H9 (cell line): ENCODE measurements at regions not wholly inside any gene's neighbourhood (a gene's known extent, or its start where the extent isn't known, plus 50 kb on each side); places are given as distances from the start of the nearest gene placed in this dataset.

Experiments used
- DNase-seq: peaks from one replicate; pipeline ENCODE4 v3.0.0-alpha.2; 2017
- H2AFZ ChIP-seq: one replicate; pipeline ENCODE4 v1.6.1; 2013; ENCODE audit warnings: mild to moderate bottlenecking, low read length, control low read depth, moderate library complexity
- H2AK5ac ChIP-seq: 2 replicates; pipeline ENCODE4 v1.6.1; 2013; ENCODE audit warnings: low read length, control low read depth, mixed read lengths; ENCODE audit not compliant: insufficient read length
- H2BK120ac ChIP-seq: one replicate; pipeline ENCODE4 v1.6.1; 2013; ENCODE audit warnings: low read depth, mild to moderate bottlenecking, low read length, control low read depth, inconsistent platforms; ENCODE audit not compliant: poor library complexity, severe bottlenecking
- H2BK12ac ChIP-seq: 2 replicates; pipeline ENCODE4 v1.6.1; 2013; ENCODE audit warnings: low read length, control low read depth, mixed read lengths, low read depth; ENCODE audit not compliant: insufficient read length
- H2BK15ac ChIP-seq: 2 replicates; pipeline ENCODE4 v1.6.1; 2013; ENCODE audit warnings: low read depth, low read length, control low read depth
- H2BK20ac ChIP-seq: one replicate; pipeline ENCODE4 v1.6.1; 2013; ENCODE audit warnings: low read depth, mild to moderate bottlenecking, low read length, control low read depth, inconsistent platforms; ENCODE audit not compliant: poor library complexity, severe bottlenecking
- H2BK5ac ChIP-seq: 2 replicates; pipeline ENCODE4 v1.6.1; 2013; ENCODE audit warnings: low read length, control low read depth, mixed read lengths; ENCODE audit not compliant: insufficient read length
- H3K14ac ChIP-seq: 2 replicates; pipeline ENCODE4 v1.6.1; 2013; ENCODE audit warnings: low read length, control low read depth; ENCODE audit not compliant: insufficient read depth
- H3K18ac ChIP-seq: 2 replicates; pipeline ENCODE4 v1.6.1; 2013; ENCODE audit warnings: low read depth, mild to moderate bottlenecking, mixed read lengths, low read length, control low read depth; ENCODE audit not compliant: insufficient read length
- H3K23ac ChIP-seq: 2 replicates; pipeline ENCODE4 v1.6.1; 2013; ENCODE audit warnings: low read length, control low read depth, mixed read lengths, low read depth; ENCODE audit not compliant: insufficient read length
- H3K23me2 ChIP-seq: 2 replicates; pipeline ENCODE4 v1.6.1; 2013; ENCODE audit warnings: low read depth, mild to moderate bottlenecking, mixed read lengths, low read length, control low read depth; ENCODE audit not compliant: insufficient read length, poor library complexity, severe bottlenecking
- H3K27ac ChIP-seq: 2 replicates; pipeline ENCODE4 v1.5.1; 2013; ENCODE audit warnings: low read length, control low read depth, mixed read lengths, low read depth; ENCODE audit not compliant: insufficient read length
- H3K27me3 ChIP-seq: 2 replicates; pipeline ENCODE4 v1.6.1; 2013; ENCODE audit warnings: low read length, control low read depth, inconsistent platforms; ENCODE audit not compliant: insufficient read depth
- H3K4ac ChIP-seq: 2 replicates; pipeline ENCODE4 v1.6.1; 2013; ENCODE audit warnings: low read depth, mild to moderate bottlenecking, control low read depth, inconsistent platforms, low read length, moderate library complexity
- H3K4me1 ChIP-seq: 2 replicates; pipeline ENCODE4 v1.6.1; 2013; ENCODE audit warnings: low read length, control low read depth, inconsistent platforms; ENCODE audit not compliant: insufficient read depth
- H3K4me2 ChIP-seq: 2 replicates; pipeline ENCODE4 v1.6.1; 2013; ENCODE audit warnings: low read length, control low read depth, mixed read lengths; ENCODE audit not compliant: insufficient read length, insufficient read depth
- H3K56ac ChIP-seq: 2 replicates; pipeline ENCODE4 v1.6.1; 2013; ENCODE audit warnings: low read depth, mild to moderate bottlenecking, mixed read lengths, low read length, control low read depth; ENCODE audit not compliant: insufficient read length
- H3K79me1 ChIP-seq: 2 replicates; pipeline ENCODE4 v1.6.1; 2013; ENCODE audit warnings: low read depth, mild to moderate bottlenecking, moderate library complexity, low read length, control low read depth, inconsistent platforms; ENCODE audit not compliant: insufficient read depth, poor library complexity, severe bottlenecking
- H3K79me2 ChIP-seq: 2 replicates; pipeline ENCODE4 v1.6.1; 2013; ENCODE audit warnings: low read length, control low read depth, inconsistent platforms; ENCODE audit not compliant: insufficient read depth
- H3K9ac ChIP-seq: 2 replicates; pipeline ENCODE4 v1.6.1; 2013; ENCODE audit warnings: low read length, control low read depth, mixed read lengths; ENCODE audit not compliant: insufficient read length; ENCODE audit errors: extremely low read depth
- H3K9me3 ChIP-seq: one replicate; pipeline ENCODE4 v1.6.1; 2013; ENCODE audit warnings: low read depth, low read length, inconsistent platforms; ENCODE audit not compliant: control insufficient read depth
- H3T11ph ChIP-seq: one replicate; pipeline ENCODE4 v1.6.1; 2013; ENCODE audit warnings: mild to moderate bottlenecking, low read length, control low read depth, inconsistent platforms
- H4K20me1 ChIP-seq: one replicate; pipeline ENCODE4 v1.6.1; 2013; ENCODE audit not compliant: control insufficient read depth, insufficient read length, insufficient read depth
- H4K5ac ChIP-seq: 2 replicates; pipeline ENCODE4 v1.6.1; 2013; ENCODE audit warnings: low read depth, mild to moderate bottlenecking, mixed read lengths, low read length, control low read depth; ENCODE audit not compliant: insufficient read length
- H4K8ac ChIP-seq: replicated peaks from 2 replicates; pipeline ENCODE4 v1.6.1; 2013; ENCODE audit warnings: low read length, control low read depth, mixed read lengths, low read depth; ENCODE audit not compliant: insufficient read length
- H4K91ac ChIP-seq: 2 replicates; pipeline ENCODE4 v1.6.1; 2013; ENCODE audit warnings: low read depth, mild to moderate bottlenecking, moderate library complexity, mixed read lengths, low read length, control low read depth; ENCODE audit not compliant: insufficient read length
- H3K27ac Mint-ChIP-seq, 3 experiments: 2 replicates in 2 of 3; 3 replicates in 1 of 3; pipeline ENCODE4 v1.8.0; 2020 to 2021; ENCODE audit warnings: mixed read lengths in 3 of 3, mild to moderate bottlenecking in 1 of 3, moderate library complexity in 1 of 3
- H3K27me3 Mint-ChIP-seq: 2 replicates; pipeline ENCODE4 v1.8.0; 2021; ENCODE audit warnings: low read depth, mild to moderate bottlenecking, moderate library complexity, mixed read lengths
- H3K36me3 Mint-ChIP-seq, 3 experiments: 2 replicates in 2 of 3; 3 replicates in 1 of 3; pipeline ENCODE4 v1.8.0; 2020 to 2021; ENCODE audit warnings: low read depth in 3 of 3, mixed read lengths in 3 of 3; ENCODE audit not compliant: insufficient read depth in 1 of 3
- H3K4me1 Mint-ChIP-seq, 2 experiments: 2 replicates each; pipeline ENCODE4 v1.8.0; 2020; ENCODE audit warnings: mixed read lengths in 2 of 2
- H3K4me3 Mint-ChIP-seq, 2 experiments: 2 replicates in 1 of 2; 3 replicates in 1 of 2; pipeline ENCODE4 v1.8.0; 2020 to 2021; ENCODE audit warnings: mild to moderate bottlenecking in 2 of 2, mixed read lengths in 2 of 2, moderate library complexity in 1 of 2
- H3K9me3 Mint-ChIP-seq, 2 experiments: 2 replicates in 1 of 2; 3 replicates in 1 of 2; pipeline ENCODE4 v1.8.0; 2020; ENCODE audit warnings: mild to moderate bottlenecking in 2 of 2, mixed read lengths in 2 of 2, moderate library complexity in 1 of 2
- WGBS: extraction: QIAGEN DNeasy Blood & Tissue Kit; methylation state at CpG from one replicate; pipeline ENCODE4 v1.1.7; 2013; ENCODE audit warnings: missing lambda C conversion rate, low lambda C conversion rate, mixed read lengths; ENCODE audit not compliant: insufficient read length; ENCODE audit errors: extremely low coverage; 5-methylcytosine and 5-hydroxymethylcytosine counted together
- TF ChIP-seq, protein P1 (sequence below): fragments of 200-600 bp; sonication (generic); conservative IDR thresholded peaks from 3 replicates; pipeline ENCODE4 v1.8.0; 2021; ENCODE audit warnings: antibody characterized with exemption, mild to moderate bottlenecking

DNA sequence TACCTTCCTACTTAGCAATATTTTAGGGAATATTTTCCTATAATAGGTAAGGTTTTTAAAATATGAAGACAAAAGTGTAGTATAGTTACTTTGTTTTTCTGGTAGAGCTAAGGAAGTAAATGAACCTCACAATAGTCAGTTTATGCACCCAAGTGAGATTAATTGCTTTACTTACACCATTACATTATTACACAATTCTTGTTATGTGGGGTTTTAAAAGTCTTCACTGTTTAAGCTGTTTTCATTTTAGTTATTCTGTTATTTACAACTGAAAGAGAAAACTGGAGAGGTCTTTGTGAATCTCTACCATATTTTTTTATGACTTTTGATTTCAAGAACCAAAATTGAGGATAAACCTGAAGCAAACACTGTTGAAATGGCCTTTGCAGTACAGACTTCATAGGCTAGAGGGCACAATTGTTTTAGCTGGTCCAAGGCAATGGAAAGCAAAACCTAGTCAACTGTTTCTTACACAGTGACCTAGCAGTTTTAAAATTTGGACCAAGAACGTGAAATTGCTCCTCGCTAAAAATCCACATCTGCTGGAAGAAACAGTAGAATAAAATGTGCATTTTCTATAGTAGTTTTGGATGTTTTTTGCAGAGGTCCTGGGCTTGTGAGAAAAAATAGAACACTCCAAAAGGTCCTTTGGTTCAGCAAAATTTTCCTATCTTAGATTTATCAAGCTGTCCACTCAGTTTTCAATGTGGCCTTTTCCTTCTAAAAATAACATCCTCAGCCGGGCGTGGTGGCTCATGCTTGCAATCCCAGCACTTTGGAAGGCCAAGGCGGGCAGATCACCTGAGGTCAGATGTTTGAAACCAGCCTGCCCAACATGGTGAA, 66.4 kb upstream of the FER start:
- Histone ChIP-seq H2BK5ac (no peak overlapping the region), H2BK20ac (no peak overlapping the region), H3K23ac (no peak overlapping the region), H3K4me1 (peaks cover 7% of the 10 kb centered on the region; the same call in 1 of the 2 replicates), H4K8ac (no peak overlapping the region), H2BK15ac (no peak overlapping the region), H4K20me1 (no peaks in the 10 kb centered on the region), H3K4ac (no peak overlapping the region), H2AK5ac (no peak overlapping the region), H3K79me1 (no peaks in the 10 kb centered on the region), H3T11ph (no peak overlapping the region), H3K27me3 (no peaks in the 10 kb centered on the region), H3K18ac (peak overlapping the region; percentile 70), H3K79me2 (no peaks in the 10 kb centered on the region), H2BK12ac (no peak overlapping the region), H3K56ac (no peak overlapping the region), H3K9me3 (no peaks in the 10 kb centered on the region), H4K91ac (no peak overlapping the region), H2BK120ac (no peak overlapping the region), H3K14ac (no peak overlapping the region), H3K23me2 (no peaks in the 10 kb centered on the region), H2AFZ (no peak overlapping the region), H3K27ac (no peak overlapping the region), H3K4me2 (no peak overlapping the region), H4K5ac (no peak overlapping the region), H3K9ac (no peak overlapping the region)
- peaks cover 0 to 6% of the 10 kb centered on the region in 2 experiments; a peak in 1 of 5 replicates for H3K9me3 Mint-ChIP-seq
- peaks cover 2% of the 10 kb centered on the region; the same call in 1 of the 2 replicates for H3K27me3 Mint-ChIP-seq
- no peak overlapping the region for H3K4me3 Mint-ChIP-seq
- peak overlapping the region in 1 of 3 experiments; percentile 80; a peak in 2 of 7 replicates for H3K27ac Mint-ChIP-seq
- DNase-seq: no peak
- TF ChIP-seq, protein P1, sequence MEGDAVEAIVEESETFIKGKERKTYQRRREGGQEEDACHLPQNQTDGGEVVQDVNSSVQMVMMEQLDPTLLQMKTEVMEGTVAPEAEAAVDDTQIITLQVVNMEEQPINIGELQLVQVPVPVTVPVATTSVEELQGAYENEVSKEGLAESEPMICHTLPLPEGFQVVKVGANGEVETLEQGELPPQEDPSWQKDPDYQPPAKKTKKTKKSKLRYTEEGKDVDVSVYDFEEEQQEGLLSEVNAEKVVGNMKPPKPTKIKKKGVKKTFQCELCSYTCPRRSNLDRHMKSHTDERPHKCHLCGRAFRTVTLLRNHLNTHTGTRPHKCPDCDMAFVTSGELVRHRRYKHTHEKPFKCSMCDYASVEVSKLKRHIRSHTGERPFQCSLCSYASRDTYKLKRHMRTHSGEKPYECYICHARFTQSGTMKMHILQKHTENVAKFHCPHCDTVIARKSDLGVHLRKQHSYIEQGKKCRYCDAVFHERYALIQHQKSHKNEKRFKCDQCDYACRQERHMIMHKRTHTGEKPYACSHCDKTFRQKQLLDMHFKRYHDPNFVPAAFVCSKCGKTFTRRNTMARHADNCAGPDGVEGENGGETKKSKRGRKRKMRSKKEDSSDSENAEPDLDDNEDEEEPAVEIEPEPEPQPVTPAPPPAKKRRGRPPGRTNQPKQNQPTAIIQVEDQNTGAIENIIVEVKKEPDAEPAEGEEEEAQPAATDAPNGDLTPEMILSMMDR: peak; percentile 85
- H3K4me1 Mint-ChIP-seq: peaks cover 22 to 37% of the 10 kb centered on the region in 2 experiments
- H3K36me3 Mint-ChIP-seq: peaks cover 0 to 12% (median 0%) of the 10 kb centered on the region in 3 experiments; a peak in 1 of 7 replicates
- WGBS: no CpG with 5 or more reads among the region's 5 CpGs
